Fibroblast of the aortic adventitia (primary cell): ENCODE measurements at regions not wholly inside any gene's neighbourhood (a gene's known extent, or its start where the extent isn't known, plus 50 kb on each side); places are given as distances from the start of the nearest gene placed in this dataset.
"Not testable (repeated sequence)": the region's sequence is repeated elsewhere in the genome, so short reads cannot be mapped to it uniquely, and the experiment has no call there.

ENCODE experiments used
- DNase-seq: peaks from one replicate; pipeline ENCODE4 v3.0.0-alpha.2; 2010; ENCODE audit warnings: low read depth
- H3K4me3 ChIP-seq: 2 replicates; pipeline ENCODE4 v1.5.1; 2011; ENCODE audit warnings: low read depth, mild to moderate bottlenecking, control low read depth, low read length, moderate library complexity
- CTCF ChIP-seq: IDR thresholded peaks from 2 replicates; pipeline ENCODE4 v1.5.1; 2011; ENCODE audit warnings: mild to moderate bottlenecking, low read length, control low read depth, inconsistent platforms; ENCODE audit not compliant: insufficient read depth

DNA sequence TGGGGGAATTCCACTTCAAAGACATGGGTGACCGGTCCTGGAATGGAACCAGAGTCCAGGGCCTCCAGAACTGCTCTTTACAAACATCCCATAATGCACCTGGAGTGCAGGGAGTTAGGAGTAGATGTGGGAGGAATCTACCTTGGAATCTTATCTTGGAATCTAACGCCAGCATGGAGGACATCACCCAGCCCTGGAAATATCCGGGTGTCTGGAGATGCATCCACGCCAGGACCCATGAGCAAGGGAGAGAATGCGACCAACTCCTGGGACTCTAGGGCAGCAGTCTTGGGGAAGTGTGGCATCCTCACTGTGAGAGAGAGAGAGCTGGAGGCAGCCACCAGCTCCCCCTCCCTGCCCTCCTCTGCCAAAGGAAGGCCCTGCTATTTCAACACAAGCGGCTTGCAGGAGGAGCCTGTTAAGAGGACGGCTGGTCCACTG, 211.8 kb downstream of the UQCRFS1 start:
- no peak overlapping the region for H3K4me3 ChIP-seq
- DNase-seq, result peak; percentile 18
- no peak for TF ChIP-seq CTCF

DNA sequence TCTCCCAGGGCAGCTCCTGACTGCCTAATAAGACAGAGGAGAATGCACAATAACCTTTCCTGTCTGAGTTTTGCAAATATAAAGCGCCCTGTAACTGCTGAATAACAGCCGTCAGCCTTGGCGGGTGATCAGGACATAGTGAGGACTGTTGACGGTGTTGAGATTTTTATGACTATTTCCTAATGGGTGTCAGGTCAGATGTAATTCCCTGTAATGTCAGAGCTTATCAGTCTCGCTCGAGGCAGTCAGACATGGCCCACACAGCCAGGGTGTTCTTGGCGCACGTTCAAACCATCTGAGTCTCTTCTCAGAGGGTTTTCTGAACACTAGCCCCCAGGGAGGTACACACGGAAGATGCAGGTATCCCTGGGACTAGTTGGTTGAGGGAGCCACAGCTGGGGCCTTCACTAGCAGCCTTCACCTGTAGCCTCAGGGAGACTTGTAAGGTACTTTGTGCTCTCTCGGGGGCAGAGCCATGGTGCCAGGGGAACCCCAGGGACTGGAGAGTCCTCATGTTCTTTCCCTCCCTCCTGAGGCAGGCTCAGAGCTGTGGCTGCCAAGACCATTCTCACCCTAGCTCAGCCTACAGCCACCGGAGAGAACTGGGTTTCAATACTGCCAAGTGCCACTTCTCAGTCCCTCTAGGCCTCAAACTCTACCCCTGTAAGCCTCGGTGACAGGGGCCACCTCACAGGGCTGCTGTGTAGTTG, 213.1 kb downstream of the UQCRFS1 start:
- no peak for TF ChIP-seq CTCF
- H3K4me3 ChIP-seq, result no peak overlapping the region
- DNase-seq, result no peak

GRCh38 chr19:28998974-28999373, 214.0 kb downstream of the UQCRFS1 start:
- DNase-seq, result no peak
- H3K4me3 ChIP-seq, result no peak overlapping the region
- no peak for TF ChIP-seq CTCF

DNA sequence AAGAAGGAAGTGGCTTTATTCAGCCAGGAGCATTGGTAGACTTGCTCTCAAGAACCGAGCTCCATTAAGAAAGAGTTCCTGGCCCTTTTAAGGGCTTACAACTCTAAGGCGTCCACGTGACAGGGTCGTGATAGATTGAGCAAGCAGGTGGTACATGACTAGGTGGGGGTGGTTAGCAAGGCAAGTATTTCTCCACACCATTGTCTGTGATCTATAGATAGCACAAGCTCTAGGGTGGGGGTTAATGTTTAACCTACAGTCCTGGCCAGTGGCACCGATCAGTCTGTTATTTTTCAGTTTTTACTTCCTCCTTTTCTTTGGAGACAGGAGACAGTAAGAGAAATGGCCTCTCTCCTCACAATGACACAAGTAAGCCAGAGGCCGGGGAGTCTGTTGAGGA, 215.1 kb downstream of the UQCRFS1 start:
- H3K4me3 ChIP-seq, DNase-seq: not testable (repeated sequence)

- no peak for DNase-seq
- TF ChIP-seq CTCF, result no peak
- no peak overlapping the region for H3K4me3 ChIP-seq
These were observed 222.4 kb downstream of the UQCRFS1 start for GRCh38 chr19:28990522-28990921.

DNA sequence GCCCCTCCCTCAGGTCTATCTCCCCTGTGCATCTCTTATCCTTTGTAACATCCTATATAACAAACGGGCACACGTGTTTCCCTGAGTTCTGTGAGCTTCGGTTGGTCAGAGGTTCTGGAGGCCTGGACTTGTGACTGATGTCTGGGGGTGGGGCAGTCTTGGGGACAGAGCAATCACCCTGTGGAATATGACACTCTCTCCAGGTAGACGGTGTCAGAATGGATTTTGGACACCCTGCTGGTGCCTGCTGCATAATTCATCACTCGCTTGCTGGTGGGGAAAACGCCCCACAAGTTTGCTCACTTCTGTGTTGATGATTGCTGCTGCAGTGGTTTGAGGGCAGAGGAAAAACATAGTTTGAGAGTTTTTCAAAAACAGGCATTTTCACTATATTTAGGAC, 223.2 kb downstream of the UQCRFS1 start:
- no peak for TF ChIP-seq CTCF
- DNase-seq, result no peak
- H3K4me3 ChIP-seq, result no peak overlapping the region

GRCh38 chr19:28988066-28988465, 224.9 kb downstream of the UQCRFS1 start:
- H3K4me3 ChIP-seq, result no peak overlapping the region
- no peak for TF ChIP-seq CTCF
- DNase-seq, result no peak
